ENCODE measurements at regions not wholly inside any gene's neighbourhood (a gene's known extent, or its start where the extent isn't known, plus 50 kb on each side); places are given as distances from the start of the nearest gene placed in this dataset.

DNA sequence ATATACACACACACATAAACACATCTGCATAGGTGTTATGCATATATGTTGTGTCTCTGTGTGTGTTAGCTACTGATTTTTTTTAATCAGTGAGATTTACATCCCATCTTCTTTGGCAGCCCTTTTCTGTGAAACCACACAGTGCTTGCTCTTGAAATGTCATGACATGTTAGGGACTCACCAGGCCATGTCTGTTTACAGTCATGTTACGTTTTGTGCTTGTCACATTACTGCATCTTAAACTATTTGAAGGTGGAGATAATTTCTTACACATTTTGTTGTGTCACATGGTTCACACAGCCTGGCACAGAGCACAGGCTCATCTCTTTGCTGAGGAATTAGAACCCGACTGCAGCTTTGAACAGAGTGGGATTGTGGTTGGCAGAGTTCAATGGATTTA is 364.4 kb upstream of the RIOK2 start:
- peaks cover 4% of the 10 kb centered on the region for H3K27me3 Mint-ChIP-seq
- no peaks in the 10 kb centered on the region for H3K36me3 Mint-ChIP-seq
- H3K9me3 Mint-ChIP-seq, result no peaks in the 10 kb centered on the region
- no peak overlapping the region for H3K4me3 Mint-ChIP-seq
- TF ChIP-seq, protein P1, sequence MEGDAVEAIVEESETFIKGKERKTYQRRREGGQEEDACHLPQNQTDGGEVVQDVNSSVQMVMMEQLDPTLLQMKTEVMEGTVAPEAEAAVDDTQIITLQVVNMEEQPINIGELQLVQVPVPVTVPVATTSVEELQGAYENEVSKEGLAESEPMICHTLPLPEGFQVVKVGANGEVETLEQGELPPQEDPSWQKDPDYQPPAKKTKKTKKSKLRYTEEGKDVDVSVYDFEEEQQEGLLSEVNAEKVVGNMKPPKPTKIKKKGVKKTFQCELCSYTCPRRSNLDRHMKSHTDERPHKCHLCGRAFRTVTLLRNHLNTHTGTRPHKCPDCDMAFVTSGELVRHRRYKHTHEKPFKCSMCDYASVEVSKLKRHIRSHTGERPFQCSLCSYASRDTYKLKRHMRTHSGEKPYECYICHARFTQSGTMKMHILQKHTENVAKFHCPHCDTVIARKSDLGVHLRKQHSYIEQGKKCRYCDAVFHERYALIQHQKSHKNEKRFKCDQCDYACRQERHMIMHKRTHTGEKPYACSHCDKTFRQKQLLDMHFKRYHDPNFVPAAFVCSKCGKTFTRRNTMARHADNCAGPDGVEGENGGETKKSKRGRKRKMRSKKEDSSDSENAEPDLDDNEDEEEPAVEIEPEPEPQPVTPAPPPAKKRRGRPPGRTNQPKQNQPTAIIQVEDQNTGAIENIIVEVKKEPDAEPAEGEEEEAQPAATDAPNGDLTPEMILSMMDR (conservative IDR thresholded peaks at IDR 0.05), result no peak
- H3K4me1 Mint-ChIP-seq (ENCODE audit: unreplicated experiment), result no peaks in the 10 kb centered on the region
- H3K27ac Mint-ChIP-seq, result no peak overlapping the region
- DNase-seq (ENCODE audit: extremely low spot score, unreplicated experiment), result no peak

DNA sequence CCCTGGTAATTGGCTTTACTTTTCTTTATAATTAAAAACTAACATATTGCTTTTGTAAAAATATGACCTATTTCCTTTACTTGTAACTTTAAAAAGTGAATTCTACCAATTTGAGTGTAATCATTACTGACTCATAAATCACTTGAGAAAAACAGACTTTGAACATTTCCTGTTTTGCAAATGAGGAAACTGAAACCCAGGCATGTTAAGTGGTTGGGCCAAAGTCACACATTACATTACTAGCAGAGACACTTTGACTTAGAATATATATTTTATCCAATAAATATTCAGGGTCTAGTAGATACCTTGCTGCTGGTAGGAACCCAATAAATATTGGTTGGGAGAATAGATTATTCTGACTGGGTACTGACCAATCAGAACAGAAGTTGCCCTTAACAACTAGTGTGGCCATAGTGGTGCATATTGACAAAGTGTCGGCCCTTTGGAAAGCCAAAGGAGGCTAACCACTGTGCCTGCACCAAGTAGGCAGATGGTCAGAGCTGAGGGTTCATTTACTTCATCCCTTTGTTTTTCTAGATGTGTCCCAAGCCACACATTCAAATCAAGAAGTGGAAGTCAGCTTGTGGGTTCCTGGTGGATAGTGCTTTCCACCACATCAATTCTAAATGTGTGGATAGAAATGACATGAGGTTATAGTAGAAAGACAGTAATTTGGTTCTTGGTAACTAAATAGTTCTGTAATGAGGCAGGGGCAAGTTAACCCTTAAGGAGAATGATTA is 365.1 kb upstream of the RIOK2 start:
- no peaks in the 10 kb centered on the region for H3K9me3 Mint-ChIP-seq
- no peak overlapping the region for H3K4me3 Mint-ChIP-seq
- TF ChIP-seq, protein P1 (conservative IDR thresholded peaks at IDR 0.05), result no peak
- no peak for DNase-seq (ENCODE audit: extremely low spot score, unreplicated experiment)
- peaks cover 4% of the 10 kb centered on the region for H3K27me3 Mint-ChIP-seq
- no peak overlapping the region for H3K27ac Mint-ChIP-seq
- no peaks in the 10 kb centered on the region for H3K36me3 Mint-ChIP-seq
- no peaks in the 10 kb centered on the region for H3K4me1 Mint-ChIP-seq (ENCODE audit: unreplicated experiment)

- Mint-ChIP-seq H3K4me3 (no peak overlapping the region), H3K9me3 (no peaks in the 10 kb centered on the region), H3K27ac (no peak overlapping the region), H3K4me1 (ENCODE audit: unreplicated experiment) (no peaks in the 10 kb centered on the region), H3K27me3 (peaks cover 4% of the 10 kb centered on the region), H3K36me3 (no peaks in the 10 kb centered on the region)
- TF ChIP-seq, protein P1 (conservative IDR thresholded peaks at IDR 0.05), result no peak
- no peak for DNase-seq (ENCODE audit: extremely low spot score, unreplicated experiment)
These were observed 365.7 kb upstream of the RIOK2 start for GRCh38 chr5:97548739-97549080.

DNA sequence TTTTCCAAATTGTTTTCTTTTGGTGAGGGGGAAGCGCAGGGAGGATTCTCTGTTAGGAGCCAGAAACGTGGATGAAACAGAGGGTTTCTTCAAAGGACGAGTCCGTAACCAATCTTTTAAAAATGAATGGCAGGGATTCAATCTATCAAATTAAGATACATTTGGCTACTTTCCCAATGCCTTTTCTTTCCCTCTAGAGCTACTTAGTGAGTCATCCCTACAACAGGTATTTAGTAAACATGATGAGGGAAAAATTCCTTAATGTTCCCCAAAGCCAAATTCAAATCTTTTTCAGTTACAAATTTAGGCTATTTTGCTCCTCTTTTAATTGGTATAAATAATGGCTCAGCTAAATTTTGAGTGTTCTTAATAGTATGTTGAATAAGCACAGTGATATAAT is 366.4 kb upstream of the RIOK2 start:
- Mint-ChIP-seq H3K9me3 (no peaks in the 10 kb centered on the region), H3K4me1 (ENCODE audit: unreplicated experiment) (no peaks in the 10 kb centered on the region), H3K36me3 (no peaks in the 10 kb centered on the region), H3K27ac (no peak overlapping the region), H3K27me3 (peaks cover 4% of the 10 kb centered on the region), H3K4me3 (no peak overlapping the region)
- no peak for DNase-seq (ENCODE audit: extremely low spot score, unreplicated experiment)
- TF ChIP-seq, protein P1 (conservative IDR thresholded peaks at IDR 0.05), result no peak

DNA sequence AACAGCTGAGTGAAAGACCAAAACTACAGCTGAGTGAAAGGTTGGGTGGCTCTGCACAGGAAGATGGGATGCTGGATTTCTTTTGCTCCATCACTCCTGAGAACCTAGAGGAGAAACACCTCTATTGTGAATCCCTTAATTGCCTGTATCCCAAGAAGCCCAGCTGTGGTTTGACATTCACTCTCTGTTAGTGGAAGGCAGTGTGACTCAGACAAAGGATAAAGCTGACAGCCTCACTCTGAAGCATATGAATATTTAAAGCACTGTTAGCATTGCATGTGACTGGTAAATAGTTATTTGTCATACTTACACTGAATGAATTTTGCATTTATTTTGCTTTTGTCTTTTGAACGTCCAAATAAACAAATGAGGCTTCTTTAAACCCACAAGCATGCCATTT is 367.1 kb upstream of the RIOK2 start:
- H3K4me1 Mint-ChIP-seq (ENCODE audit: unreplicated experiment), result no peaks in the 10 kb centered on the region
- no peak overlapping the region for H3K4me3 Mint-ChIP-seq
- H3K36me3 Mint-ChIP-seq, result no peaks in the 10 kb centered on the region
- TF ChIP-seq, protein P1 (conservative IDR thresholded peaks at IDR 0.05), result no peak
- no peaks in the 10 kb centered on the region for H3K9me3 Mint-ChIP-seq
- H3K27me3 Mint-ChIP-seq, result no peaks in the 10 kb centered on the region
- no peak for DNase-seq (ENCODE audit: extremely low spot score, unreplicated experiment)
- no peak overlapping the region for H3K27ac Mint-ChIP-seq

- no peaks in the 10 kb centered on the region for H3K4me1 Mint-ChIP-seq (ENCODE audit: unreplicated experiment)
- DNase-seq (ENCODE audit: extremely low spot score, unreplicated experiment), result no peak
- no peaks in the 10 kb centered on the region for H3K36me3 Mint-ChIP-seq
- no peak overlapping the region for H3K4me3 Mint-ChIP-seq
- H3K27me3 Mint-ChIP-seq, result no peaks in the 10 kb centered on the region
- TF ChIP-seq, protein P1 (conservative IDR thresholded peaks at IDR 0.05), result no peak
- H3K9me3 Mint-ChIP-seq, result no peaks in the 10 kb centered on the region
- no peak overlapping the region for H3K27ac Mint-ChIP-seq
These were observed 367.8 kb upstream of the RIOK2 start for GRCh38 chr5:97550818-97551217.
